ENCODE measurements at regions not wholly inside any gene's neighbourhood (a gene's known extent, or its start where the extent isn't known, plus 50 kb on each side); places are given as distances from the start of the nearest gene placed in this dataset.

DNA sequence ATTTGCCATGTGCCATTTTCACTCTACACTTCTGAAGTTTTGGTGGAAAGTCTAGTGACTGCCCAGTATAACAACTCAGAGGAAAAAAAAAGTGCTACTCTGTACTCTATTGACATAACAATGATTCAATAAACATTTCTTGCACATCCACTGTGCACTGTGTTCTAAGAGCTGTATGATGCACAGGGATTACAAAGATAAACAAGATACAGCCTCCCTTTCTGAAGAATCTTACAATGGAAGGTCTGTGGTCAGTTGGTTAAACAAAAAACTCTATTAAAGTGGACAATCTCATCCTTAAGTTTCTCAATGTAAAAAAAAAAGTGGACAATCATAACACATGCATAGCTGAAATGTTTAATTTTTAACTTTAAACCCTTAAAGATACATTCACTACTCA is 105.7 kb upstream of the RASSF8 start:
- TF ChIP-seq, protein P1, sequence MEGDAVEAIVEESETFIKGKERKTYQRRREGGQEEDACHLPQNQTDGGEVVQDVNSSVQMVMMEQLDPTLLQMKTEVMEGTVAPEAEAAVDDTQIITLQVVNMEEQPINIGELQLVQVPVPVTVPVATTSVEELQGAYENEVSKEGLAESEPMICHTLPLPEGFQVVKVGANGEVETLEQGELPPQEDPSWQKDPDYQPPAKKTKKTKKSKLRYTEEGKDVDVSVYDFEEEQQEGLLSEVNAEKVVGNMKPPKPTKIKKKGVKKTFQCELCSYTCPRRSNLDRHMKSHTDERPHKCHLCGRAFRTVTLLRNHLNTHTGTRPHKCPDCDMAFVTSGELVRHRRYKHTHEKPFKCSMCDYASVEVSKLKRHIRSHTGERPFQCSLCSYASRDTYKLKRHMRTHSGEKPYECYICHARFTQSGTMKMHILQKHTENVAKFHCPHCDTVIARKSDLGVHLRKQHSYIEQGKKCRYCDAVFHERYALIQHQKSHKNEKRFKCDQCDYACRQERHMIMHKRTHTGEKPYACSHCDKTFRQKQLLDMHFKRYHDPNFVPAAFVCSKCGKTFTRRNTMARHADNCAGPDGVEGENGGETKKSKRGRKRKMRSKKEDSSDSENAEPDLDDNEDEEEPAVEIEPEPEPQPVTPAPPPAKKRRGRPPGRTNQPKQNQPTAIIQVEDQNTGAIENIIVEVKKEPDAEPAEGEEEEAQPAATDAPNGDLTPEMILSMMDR (IDR thresholded peaks at IDR 0.05): no peak
- no peak for TF ChIP-seq POLR2A (IDR thresholded peaks at IDR 0.05)

All from adrenal gland (tissue), 5 donors.